GM23338 (cell line): ENCODE measurements at regions not wholly inside any gene's neighbourhood (a gene's known extent, or its start where the extent isn't known, plus 50 kb on each side); places are given as distances from the start of the nearest gene placed in this dataset.

Source experiments
- CREB1 ChIP-seq: fragments of 250-450 bp; sonication (Bioruptor Pico); IDR thresholded peaks from 2 replicates; pipeline ENCODE4 v1.5.0; 2020; ENCODE audit warnings: low read depth, mild to moderate bottlenecking, moderate library complexity
- CTCF ChIP-seq, 2 experiments: fragments of 200-600 bp in 1 of 2; sonication (generic) in 1 of 2; conservative IDR thresholded peaks; 2 replicates each; pipeline versions ENCODE4 v1.5.1 to v1.6.1; 2016 to 2017; ENCODE audit warnings: antibody characterized with exemption in 2 of 2, low read depth in 2 of 2, mild to moderate bottlenecking in 2 of 2, moderate library complexity in 1 of 2
- ETS1 ChIP-seq: IDR thresholded peaks from 2 replicates; pipeline ENCODE4 v1.6.1; 2016; ENCODE audit warnings: antibody characterized with exemption
- EZH2 ChIP-seq: fragments of 200-600 bp; sonication (generic); IDR thresholded peaks from one replicate; pipeline ENCODE4 v1.8.0; 2017; ENCODE audit warnings: antibody characterized with exemption, mild to moderate bottlenecking, low read depth; ENCODE audit not compliant: unreplicated experiment
- EZH2phosphoT487 ChIP-seq: fragments of 200-600 bp; sonication (generic); IDR thresholded peaks from one replicate; pipeline ENCODE4 v1.8.1; 2018; ENCODE audit warnings: antibody characterized with exemption; ENCODE audit not compliant: unreplicated experiment
- JUNB ChIP-seq: IDR thresholded peaks from one replicate; pipeline ENCODE4 v1.6.1; 2016; ENCODE audit warnings: antibody characterized with exemption; ENCODE audit not compliant: unreplicated experiment
- NANOG ChIP-seq: IDR thresholded peaks from 2 replicates; pipeline ENCODE4 v1.6.1; 2016; ENCODE audit warnings: antibody characterized with exemption, borderline replicate concordance
- STAT1 ChIP-seq: IDR thresholded peaks from one replicate; pipeline ENCODE4 v1.6.1; 2016; ENCODE audit warnings: antibody characterized with exemption; ENCODE audit not compliant: unreplicated experiment
- ZNF331 ChIP-seq: fragments of 250-450 bp; sonication (Bioruptor Pico); IDR thresholded peaks from 2 replicates; pipeline ENCODE4 v1.5.0; 2020; ENCODE audit warnings: low read depth, mild to moderate bottlenecking, moderate library complexity
- ZNF462 ChIP-seq: fragments of 250-450 bp; sonication (Bioruptor Pico); IDR thresholded peaks from 2 replicates; pipeline ENCODE4 v1.5.0; 2020; ENCODE audit warnings: mild to moderate bottlenecking, moderate library complexity

GRCh38 chr13:73777134-73777533, 357.1 kb downstream of the KLF12 start (continued):
- TF ChIP-seq ZNF462 (CRISPR knock-in tag) = no peak
- no peak for TF ChIP-seq CTCF (conservative IDR thresholded peaks at IDR 0.05; ENCODE audit: low read depth in 2 of 2)
- TF ChIP-seq JUNB = no peak
- no peak for TF ChIP-seq STAT1
- no peak for TF ChIP-seq NANOG
- no peak for TF ChIP-seq EZH2phosphoT487
- no peak for TF ChIP-seq EZH2
- no peak for TF ChIP-seq ETS1
- no peak for TF ChIP-seq CREB1 (CRISPR knock-in tag)
- TF ChIP-seq ZNF331 = no peak
